HL-60 (cell line): ENCODE measurements at regions not wholly inside any gene's neighbourhood (a gene's known extent, or its start where the extent isn't known, plus 50 kb on each side); places are given as distances from the start of the nearest gene placed in this dataset.

Experiments used
- DNase-seq, 2 experiments: peaks; one replicate each; pipeline ENCODE4 v3.0.0-alpha.2; 2010 to 2020; ENCODE audit warnings: low read depth in 1 of 2, low spot score in 1 of 2
- H3K27ac ChIP-seq: fragments of 250-450 bp; sonication (Bioruptor Pico); replicated peaks from 2 replicates; pipeline ENCODE4 v1.5.1; 2020; ENCODE audit warnings: mild to moderate bottlenecking, moderate library complexity
- H3K27me3 ChIP-seq: fragments of 250-450 bp; sonication (Bioruptor Pico); 2 replicates; pipeline ENCODE4 v1.5.1; 2021; ENCODE audit warnings: mild to moderate bottlenecking, moderate library complexity; ENCODE audit not compliant: insufficient read depth, poor library complexity, severe bottlenecking
- H3K4me3 ChIP-seq: replicated peaks from 2 replicates; pipeline ENCODE4 v1.5.1; 2011; ENCODE audit warnings: mild to moderate bottlenecking, control low read depth, low read length; ENCODE audit not compliant: insufficient read depth
- GABPA ChIP-seq: IDR thresholded peaks from 2 replicates; pipeline ENCODE4 v1.6.1; 2012; ENCODE audit warnings: low read depth
- POLR2AphosphoS5 ChIP-seq: IDR thresholded peaks from 2 replicates; pipeline ENCODE4 v1.6.1; 2012; ENCODE audit warnings: low read depth
- SPI1 ChIP-seq: IDR thresholded peaks from 2 replicates; pipeline ENCODE4 v1.6.1; 2012; ENCODE audit warnings: low read depth, mild to moderate bottlenecking, borderline replicate concordance
- TF ChIP-seq, protein P1 (sequence below): IDR thresholded peaks from 2 replicates; pipeline ENCODE4 v1.6.1; 2012; ENCODE audit warnings: low read depth; ENCODE audit not compliant: insufficient replicate concordance
- TF ChIP-seq, protein P2 (sequence below): IDR thresholded peaks from one replicate; pipeline ENCODE4 v1.5.1; 2011; ENCODE audit warnings: low read length, control low read depth, inconsistent platforms; ENCODE audit not compliant: insufficient read depth

DNA sequence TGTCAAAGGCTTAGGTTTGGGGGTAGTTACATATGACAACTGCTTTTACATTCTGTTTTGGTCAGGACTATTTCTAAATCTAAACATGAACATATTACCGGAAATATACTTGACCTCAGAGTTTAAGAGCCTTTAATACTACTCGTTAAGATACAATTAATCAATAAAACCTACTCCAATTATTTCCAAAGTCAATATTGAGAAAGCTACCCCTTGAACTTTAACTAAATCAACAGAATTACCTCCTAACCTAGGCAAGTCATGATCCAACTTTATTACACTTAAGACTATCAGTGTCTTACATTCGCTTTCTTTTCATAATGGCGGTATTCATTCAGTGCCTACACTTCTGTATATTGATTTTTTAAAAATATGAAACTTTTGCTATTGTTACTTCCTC is 107.7 kb downstream of the RAP2B start:
- no peak for TF ChIP-seq SPI1
- TF ChIP-seq, protein P1, sequence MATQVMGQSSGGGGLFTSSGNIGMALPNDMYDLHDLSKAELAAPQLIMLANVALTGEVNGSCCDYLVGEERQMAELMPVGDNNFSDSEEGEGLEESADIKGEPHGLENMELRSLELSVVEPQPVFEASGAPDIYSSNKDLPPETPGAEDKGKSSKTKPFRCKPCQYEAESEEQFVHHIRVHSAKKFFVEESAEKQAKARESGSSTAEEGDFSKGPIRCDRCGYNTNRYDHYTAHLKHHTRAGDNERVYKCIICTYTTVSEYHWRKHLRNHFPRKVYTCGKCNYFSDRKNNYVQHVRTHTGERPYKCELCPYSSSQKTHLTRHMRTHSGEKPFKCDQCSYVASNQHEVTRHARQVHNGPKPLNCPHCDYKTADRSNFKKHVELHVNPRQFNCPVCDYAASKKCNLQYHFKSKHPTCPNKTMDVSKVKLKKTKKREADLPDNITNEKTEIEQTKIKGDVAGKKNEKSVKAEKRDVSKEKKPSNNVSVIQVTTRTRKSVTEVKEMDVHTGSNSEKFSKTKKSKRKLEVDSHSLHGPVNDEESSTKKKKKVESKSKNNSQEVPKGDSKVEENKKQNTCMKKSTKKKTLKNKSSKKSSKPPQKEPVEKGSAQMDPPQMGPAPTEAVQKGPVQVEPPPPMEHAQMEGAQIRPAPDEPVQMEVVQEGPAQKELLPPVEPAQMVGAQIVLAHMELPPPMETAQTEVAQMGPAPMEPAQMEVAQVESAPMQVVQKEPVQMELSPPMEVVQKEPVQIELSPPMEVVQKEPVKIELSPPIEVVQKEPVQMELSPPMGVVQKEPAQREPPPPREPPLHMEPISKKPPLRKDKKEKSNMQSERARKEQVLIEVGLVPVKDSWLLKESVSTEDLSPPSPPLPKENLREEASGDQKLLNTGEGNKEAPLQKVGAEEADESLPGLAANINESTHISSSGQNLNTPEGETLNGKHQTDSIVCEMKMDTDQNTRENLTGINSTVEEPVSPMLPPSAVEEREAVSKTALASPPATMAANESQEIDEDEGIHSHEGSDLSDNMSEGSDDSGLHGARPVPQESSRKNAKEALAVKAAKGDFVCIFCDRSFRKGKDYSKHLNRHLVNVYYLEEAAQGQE = no peak
- TF ChIP-seq, protein P2, sequence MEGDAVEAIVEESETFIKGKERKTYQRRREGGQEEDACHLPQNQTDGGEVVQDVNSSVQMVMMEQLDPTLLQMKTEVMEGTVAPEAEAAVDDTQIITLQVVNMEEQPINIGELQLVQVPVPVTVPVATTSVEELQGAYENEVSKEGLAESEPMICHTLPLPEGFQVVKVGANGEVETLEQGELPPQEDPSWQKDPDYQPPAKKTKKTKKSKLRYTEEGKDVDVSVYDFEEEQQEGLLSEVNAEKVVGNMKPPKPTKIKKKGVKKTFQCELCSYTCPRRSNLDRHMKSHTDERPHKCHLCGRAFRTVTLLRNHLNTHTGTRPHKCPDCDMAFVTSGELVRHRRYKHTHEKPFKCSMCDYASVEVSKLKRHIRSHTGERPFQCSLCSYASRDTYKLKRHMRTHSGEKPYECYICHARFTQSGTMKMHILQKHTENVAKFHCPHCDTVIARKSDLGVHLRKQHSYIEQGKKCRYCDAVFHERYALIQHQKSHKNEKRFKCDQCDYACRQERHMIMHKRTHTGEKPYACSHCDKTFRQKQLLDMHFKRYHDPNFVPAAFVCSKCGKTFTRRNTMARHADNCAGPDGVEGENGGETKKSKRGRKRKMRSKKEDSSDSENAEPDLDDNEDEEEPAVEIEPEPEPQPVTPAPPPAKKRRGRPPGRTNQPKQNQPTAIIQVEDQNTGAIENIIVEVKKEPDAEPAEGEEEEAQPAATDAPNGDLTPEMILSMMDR = no peak
- TF ChIP-seq POLR2AphosphoS5 = no peak
- TF ChIP-seq GABPA = no peak
- H3K4me3 ChIP-seq = no peak overlapping the region
- no peak overlapping the region for H3K27ac ChIP-seq
- no peak for DNase-seq
- H3K27me3 ChIP-seq = no peaks in the 10 kb centered on the region

DNA sequence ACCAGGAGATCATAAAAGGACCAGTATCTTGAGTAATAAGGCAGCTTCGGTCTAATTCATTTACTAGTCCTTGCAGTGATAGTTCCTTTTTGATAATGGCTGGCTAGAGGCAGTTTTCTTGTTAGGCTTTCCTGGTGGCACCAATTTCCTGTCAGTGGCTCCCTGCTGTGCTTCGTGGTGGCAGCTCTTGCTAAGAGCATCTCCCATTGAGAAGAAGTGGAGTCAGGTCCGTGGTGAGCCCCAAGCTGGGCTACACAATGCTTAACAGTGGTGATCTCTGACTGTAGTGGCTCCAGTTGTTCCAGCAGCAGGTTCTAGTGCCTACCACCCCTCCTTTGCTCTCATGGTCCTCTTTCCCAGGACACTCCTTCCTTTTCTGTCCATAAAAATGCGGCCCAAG is 111.2 kb downstream of the RAP2B start:
- Histone ChIP-seq H3K27me3 (no peaks in the 10 kb centered on the region), H3K27ac (no peak overlapping the region), H3K4me3 (no peak overlapping the region)
- TF ChIP-seq, protein P2 = no peak
- TF ChIP-seq POLR2AphosphoS5 (no peak), SPI1 (no peak), GABPA (no peak)
- TF ChIP-seq, protein P1 = no peak
- no peak for DNase-seq

DNA sequence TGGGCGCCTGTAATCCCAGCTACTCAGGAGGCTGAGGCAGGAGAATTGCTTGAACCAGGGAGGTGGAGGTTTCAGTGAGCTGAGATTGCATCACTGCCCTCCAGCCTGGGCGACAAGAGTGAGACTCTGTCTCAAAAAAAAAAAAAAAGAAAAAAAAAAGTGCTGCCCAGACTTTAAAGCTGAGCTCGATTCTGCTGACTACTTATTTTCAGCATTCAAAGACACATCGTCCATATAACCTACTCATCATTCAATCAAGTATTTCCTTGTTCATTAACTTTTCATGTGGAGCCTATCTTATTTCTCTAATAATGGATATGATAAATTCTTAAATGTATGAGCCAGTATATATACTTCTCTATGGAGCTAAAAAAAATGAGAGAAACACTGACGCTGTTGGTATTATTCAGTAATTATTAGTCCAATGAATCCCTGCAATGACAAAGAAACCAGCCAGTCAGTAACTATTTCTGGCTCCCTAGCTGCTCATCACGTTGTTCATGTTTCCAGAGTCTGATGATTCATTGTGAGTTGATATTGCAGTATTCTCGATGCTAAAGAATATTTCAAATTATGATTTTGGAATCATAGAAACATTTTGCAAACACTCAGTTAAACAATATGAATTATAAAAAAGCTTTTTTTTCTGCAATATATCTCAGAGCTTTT is 111.9 kb downstream of the RAP2B start:
- Histone ChIP-seq H3K27me3 (no peaks in the 10 kb centered on the region), H3K27ac (no peak overlapping the region), H3K4me3 (no peak overlapping the region)
- DNase-seq = no peak
- TF ChIP-seq, protein P2 = no peak
- TF ChIP-seq SPI1 (no peak), GABPA (no peak), POLR2AphosphoS5 (no peak)
- TF ChIP-seq, protein P1 = no peak
